ENCODE measurements at regions not wholly inside any gene's neighbourhood (a gene's known extent, or its start where the extent isn't known, plus 50 kb on each side); places are given as distances from the start of the nearest gene placed in this dataset.

- no peaks in the 10 kb centered on the region for H3K9me3 ChIP-seq (ENCODE audit: control insufficient read depth in 2 of 2, low read length in 2 of 2)
- H3K36me3 ChIP-seq (ENCODE audit: control insufficient read depth in 2 of 2, insufficient read depth in 2 of 2, low read length in 2 of 2): no peaks in the 10 kb centered on the region
- H3K9ac ChIP-seq (ENCODE audit: low read depth in 1 of 2, low read length in 2 of 2): no peak overlapping the region
- H3K4me3 ChIP-seq (ENCODE audit: low read length in 2 of 2): no peak overlapping the region
- H3K4me1 ChIP-seq (ENCODE audit: control insufficient read depth in 2 of 2, insufficient read depth in 2 of 2, low read length in 2 of 2): no peaks in the 10 kb centered on the region
- H3K27ac ChIP-seq (ENCODE audit: low read depth in 2 of 2, low read length in 2 of 2): no peak overlapping the region
- H3K27me3 ChIP-seq (ENCODE audit: control insufficient read depth in 2 of 2, insufficient read depth in 2 of 2, low read length in 2 of 2): no peaks in the 10 kb centered on the region
Observed at GRCh38 chr5:33282696-33283095, 158.1 kb upstream of the TARS1 start.

DNA sequence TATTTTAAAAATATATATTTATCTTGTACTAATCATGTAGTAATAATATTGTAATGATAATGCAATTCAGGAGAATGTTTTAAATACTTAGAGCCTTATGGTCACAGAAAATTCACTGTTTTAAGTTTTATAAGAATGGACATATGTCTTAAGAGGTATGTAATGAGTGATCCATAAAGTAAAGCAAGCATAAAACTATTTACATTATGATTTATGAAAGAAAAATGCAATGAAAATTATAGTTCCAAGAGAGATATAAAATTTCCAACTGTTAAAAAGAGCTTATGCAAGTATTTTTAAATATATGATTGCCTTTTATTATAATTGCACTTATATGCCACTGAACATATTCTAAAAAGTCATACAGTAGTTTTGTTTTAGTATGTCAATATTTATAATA lies 157.5 kb upstream of the TARS1 start:
- no peaks in the 10 kb centered on the region for H3K9me3 ChIP-seq (ENCODE audit: control insufficient read depth in 2 of 2, low read length in 2 of 2)
- H3K9ac ChIP-seq (ENCODE audit: low read depth in 1 of 2, low read length in 2 of 2): no peak overlapping the region
- H3K4me1 ChIP-seq (ENCODE audit: control insufficient read depth in 2 of 2, insufficient read depth in 2 of 2, low read length in 2 of 2): no peaks in the 10 kb centered on the region
- H3K36me3 ChIP-seq (ENCODE audit: control insufficient read depth in 2 of 2, insufficient read depth in 2 of 2, low read length in 2 of 2): no peaks in the 10 kb centered on the region
- no peak overlapping the region for H3K4me3 ChIP-seq (ENCODE audit: low read length in 2 of 2)
- no peak overlapping the region for H3K27ac ChIP-seq (ENCODE audit: low read depth in 2 of 2, low read length in 2 of 2)
- H3K27me3 ChIP-seq (ENCODE audit: control insufficient read depth in 2 of 2, insufficient read depth in 2 of 2, low read length in 2 of 2): no peaks in the 10 kb centered on the region

GRCh38 chr5:33284681-33285080 lies 156.1 kb upstream of the TARS1 start:
- no peaks in the 10 kb centered on the region for H3K27me3 ChIP-seq (ENCODE audit: control insufficient read depth in 2 of 2, insufficient read depth in 2 of 2, low read length in 2 of 2)
- no peak overlapping the region for H3K27ac ChIP-seq (ENCODE audit: low read depth in 2 of 2, low read length in 2 of 2)
- H3K9ac ChIP-seq (ENCODE audit: low read depth in 1 of 2, low read length in 2 of 2): no peak overlapping the region
- H3K9me3 ChIP-seq (ENCODE audit: control insufficient read depth in 2 of 2, low read length in 2 of 2): no peaks in the 10 kb centered on the region
- H3K36me3 ChIP-seq (ENCODE audit: control insufficient read depth in 2 of 2, insufficient read depth in 2 of 2, low read length in 2 of 2): no peaks in the 10 kb centered on the region
- H3K4me1 ChIP-seq (ENCODE audit: control insufficient read depth in 2 of 2, insufficient read depth in 2 of 2, low read length in 2 of 2): no peaks in the 10 kb centered on the region
- H3K4me3 ChIP-seq (ENCODE audit: low read length in 2 of 2): no peak overlapping the region

GRCh38 chr5:33287242-33287641 lies 153.5 kb upstream of the TARS1 start:
- Histone ChIP-seq H3K27me3 (ENCODE audit: control insufficient read depth in 2 of 2, insufficient read depth in 2 of 2, low read length in 2 of 2) (no peaks in the 10 kb centered on the region), H3K9me3 (ENCODE audit: control insufficient read depth in 2 of 2, low read length in 2 of 2) (no peaks in the 10 kb centered on the region), H3K9ac (ENCODE audit: low read depth in 1 of 2, low read length in 2 of 2) (no peak overlapping the region), H3K4me1 (ENCODE audit: control insufficient read depth in 2 of 2, insufficient read depth in 2 of 2, low read length in 2 of 2) (no peaks in the 10 kb centered on the region), H3K27ac (ENCODE audit: low read depth in 2 of 2, low read length in 2 of 2) (no peak overlapping the region), H3K36me3 (ENCODE audit: control insufficient read depth in 2 of 2, insufficient read depth in 2 of 2, low read length in 2 of 2) (no peaks in the 10 kb centered on the region), H3K4me3 (ENCODE audit: low read length in 2 of 2) (no peak overlapping the region)

GRCh38 chr5:33291216-33292000 lies 149.4 kb upstream of the TARS1 start:
- Histone ChIP-seq H3K4me3 (ENCODE audit: low read length in 2 of 2) (no peak overlapping the region), H3K27ac (ENCODE audit: low read depth in 2 of 2, low read length in 2 of 2) (no peak overlapping the region), H3K27me3 (ENCODE audit: control insufficient read depth in 2 of 2, insufficient read depth in 2 of 2, low read length in 2 of 2) (no peaks in the 10 kb centered on the region), H3K9me3 (ENCODE audit: control insufficient read depth in 2 of 2, low read length in 2 of 2) (no peaks in the 10 kb centered on the region), H3K36me3 (ENCODE audit: control insufficient read depth in 2 of 2, insufficient read depth in 2 of 2, low read length in 2 of 2) (no peaks in the 10 kb centered on the region), H3K9ac (ENCODE audit: low read depth in 1 of 2, low read length in 2 of 2) (no peak overlapping the region), H3K4me1 (ENCODE audit: control insufficient read depth in 2 of 2, insufficient read depth in 2 of 2, low read length in 2 of 2) (no peaks in the 10 kb centered on the region)

DNA sequence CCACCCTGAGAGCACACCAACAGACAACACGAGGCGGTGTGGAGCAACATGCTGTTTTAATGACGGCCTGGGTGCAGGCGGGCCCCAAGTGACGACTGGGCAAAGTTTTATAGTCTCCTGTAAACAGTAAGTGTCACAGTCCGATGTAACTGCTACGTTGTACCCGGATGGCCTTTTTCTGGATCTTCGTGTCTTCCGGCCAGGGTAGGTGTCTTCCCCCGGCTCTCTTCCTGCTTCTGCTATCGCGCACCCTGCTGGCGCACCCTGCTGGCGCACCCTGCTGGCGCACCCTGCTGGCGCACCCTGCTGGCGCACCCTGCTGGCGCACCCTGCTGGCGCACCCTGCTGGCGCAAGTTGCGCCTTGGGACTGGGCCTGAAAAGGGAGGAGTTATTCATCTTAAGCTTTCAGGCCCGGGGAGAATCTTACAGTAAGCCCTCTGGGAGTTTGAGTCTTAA lies 143.0 kb upstream of the TARS1 start:
- Histone ChIP-seq H3K27ac (ENCODE audit: low read depth in 2 of 2, low read length in 2 of 2) (no peak overlapping the region), H3K4me3 (ENCODE audit: low read length in 2 of 2) (no peak overlapping the region), H3K9ac (ENCODE audit: low read depth in 1 of 2, low read length in 2 of 2) (no peak overlapping the region)

DNA sequence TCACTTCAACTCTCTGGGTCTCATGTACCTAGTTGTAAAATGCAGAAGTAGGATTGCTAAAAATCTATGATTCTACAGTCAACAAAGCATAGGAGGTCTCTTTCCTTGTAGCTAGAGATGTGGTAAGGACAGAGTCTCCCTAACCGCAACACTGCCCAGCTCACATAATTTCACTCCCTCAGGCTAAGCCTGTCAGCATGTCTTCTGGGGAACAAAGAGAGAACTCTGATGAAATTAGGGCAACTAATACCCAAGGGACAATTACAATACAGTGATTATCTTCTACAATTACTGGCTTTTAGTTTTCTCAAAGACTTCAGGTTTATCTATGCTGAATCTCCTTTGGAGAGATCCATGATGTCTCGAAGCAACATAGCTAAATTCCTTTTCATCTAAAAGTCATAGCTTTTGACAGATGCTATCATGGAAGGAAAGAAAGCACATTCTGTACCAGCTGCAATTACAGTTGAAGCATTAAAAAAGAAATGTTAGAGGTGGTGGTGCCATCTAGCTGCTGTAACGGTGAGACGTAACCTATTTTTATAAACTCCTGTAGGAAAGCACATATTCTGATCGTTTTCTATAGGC lies 141.1 kb upstream of the TARS1 start:
- no peaks in the 10 kb centered on the region for H3K4me1 ChIP-seq (ENCODE audit: control insufficient read depth in 2 of 2, insufficient read depth in 2 of 2, low read length in 2 of 2)
- no peak overlapping the region for H3K4me3 ChIP-seq (ENCODE audit: low read length in 2 of 2)
- no peak overlapping the region for H3K9ac ChIP-seq (ENCODE audit: low read depth in 1 of 2, low read length in 2 of 2)
- H3K9me3 ChIP-seq (ENCODE audit: control insufficient read depth in 2 of 2, low read length in 2 of 2): no peaks in the 10 kb centered on the region
- H3K27me3 ChIP-seq (ENCODE audit: control insufficient read depth in 2 of 2, insufficient read depth in 2 of 2, low read length in 2 of 2): no peaks in the 10 kb centered on the region
- peak overlapping the region in 1 of 2 donors; percentile 16 for H3K27ac ChIP-seq (ENCODE audit: low read depth in 2 of 2, low read length in 2 of 2)
- H3K36me3 ChIP-seq (ENCODE audit: control insufficient read depth in 2 of 2, insufficient read depth in 2 of 2, low read length in 2 of 2): no peaks in the 10 kb centered on the region

More for the DNA sequence above, 143.0 kb upstream of the TARS1 start:
- Histone ChIP-seq H3K9me3 (ENCODE audit: control insufficient read depth in 2 of 2, low read length in 2 of 2) (no peaks in the 10 kb centered on the region), H3K4me1 (ENCODE audit: control insufficient read depth in 2 of 2, insufficient read depth in 2 of 2, low read length in 2 of 2) (no peaks in the 10 kb centered on the region), H3K27me3 (ENCODE audit: control insufficient read depth in 2 of 2, insufficient read depth in 2 of 2, low read length in 2 of 2) (no peaks in the 10 kb centered on the region), H3K36me3 (ENCODE audit: control insufficient read depth in 2 of 2, insufficient read depth in 2 of 2, low read length in 2 of 2) (no peaks in the 10 kb centered on the region)

DNA sequence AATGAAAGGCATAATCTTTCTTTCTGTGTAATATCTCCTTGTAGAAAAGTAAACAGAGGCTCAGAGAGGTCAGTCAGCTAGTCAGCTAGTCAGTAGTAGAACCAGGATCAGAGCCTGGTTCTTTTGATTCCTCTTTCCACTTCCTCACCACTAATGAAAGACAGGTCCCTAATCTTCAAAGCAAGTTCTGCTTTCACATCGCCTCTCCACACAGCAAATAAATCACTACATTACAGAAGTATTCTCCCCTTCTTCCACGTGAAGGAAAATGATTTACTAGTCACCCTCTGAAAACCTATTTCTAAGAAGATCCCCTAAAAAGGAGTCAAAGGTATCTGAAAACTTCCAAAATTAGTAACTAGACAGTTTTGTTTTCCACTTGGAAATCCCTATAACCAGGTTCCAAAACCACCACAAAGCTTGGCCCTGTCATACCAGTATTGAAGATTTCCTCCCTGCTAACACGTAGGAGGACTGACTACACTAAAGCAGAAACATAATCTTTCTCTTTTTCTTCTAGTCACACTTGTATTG lies 140.5 kb upstream of the TARS1 start:
- Histone ChIP-seq H3K27me3 (ENCODE audit: control insufficient read depth in 2 of 2, insufficient read depth in 2 of 2, low read length in 2 of 2) (no peaks in the 10 kb centered on the region), H3K9ac (ENCODE audit: low read depth in 1 of 2, low read length in 2 of 2) (no peak overlapping the region), H3K4me1 (ENCODE audit: control insufficient read depth in 2 of 2, insufficient read depth in 2 of 2, low read length in 2 of 2) (no peaks in the 10 kb centered on the region), H3K9me3 (ENCODE audit: control insufficient read depth in 2 of 2, low read length in 2 of 2) (no peaks in the 10 kb centered on the region), H3K27ac (ENCODE audit: low read depth in 2 of 2, low read length in 2 of 2) (peak overlapping the region in 1 of 2 donors; percentile 16), H3K36me3 (ENCODE audit: control insufficient read depth in 2 of 2, insufficient read depth in 2 of 2, low read length in 2 of 2) (no peaks in the 10 kb centered on the region), H3K4me3 (ENCODE audit: low read length in 2 of 2) (no peak overlapping the region)

DNA sequence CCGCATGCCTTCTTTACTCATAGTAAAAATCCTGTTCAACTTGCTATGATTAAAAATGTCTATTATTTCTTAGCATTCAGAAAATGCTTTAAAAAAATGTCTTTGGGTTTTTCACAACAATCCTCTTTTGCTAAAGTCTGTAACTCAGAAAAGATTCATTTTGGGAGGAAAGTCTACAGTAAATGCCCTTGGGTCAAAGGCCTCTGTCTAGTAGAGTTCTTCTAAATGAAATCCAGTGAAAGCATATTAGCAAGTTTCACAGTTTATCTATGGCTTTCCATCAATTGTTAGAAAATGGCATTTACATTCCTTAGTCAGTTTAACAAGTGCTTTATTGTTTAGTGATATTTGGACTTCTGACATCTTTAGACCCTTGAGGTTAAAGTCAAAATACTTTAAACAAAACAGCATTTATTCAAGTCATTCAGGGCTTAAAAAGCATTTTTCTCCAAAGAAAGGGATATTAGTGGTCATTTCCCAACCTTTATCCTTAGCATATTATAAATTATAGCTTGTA lies 137.1 kb upstream of the TARS1 start:
- Histone ChIP-seq H3K36me3 (ENCODE audit: control insufficient read depth in 2 of 2, insufficient read depth in 2 of 2, low read length in 2 of 2) (no peaks in the 10 kb centered on the region), H3K27me3 (ENCODE audit: control insufficient read depth in 2 of 2, insufficient read depth in 2 of 2, low read length in 2 of 2) (no peaks in the 10 kb centered on the region), H3K9me3 (ENCODE audit: control insufficient read depth in 2 of 2, low read length in 2 of 2) (no peaks in the 10 kb centered on the region), H3K4me1 (ENCODE audit: control insufficient read depth in 2 of 2, insufficient read depth in 2 of 2, low read length in 2 of 2) (no peaks in the 10 kb centered on the region), H3K4me3 (ENCODE audit: low read length in 2 of 2) (no peak overlapping the region), H3K27ac (ENCODE audit: low read depth in 2 of 2, low read length in 2 of 2) (no peak overlapping the region), H3K9ac (ENCODE audit: low read depth in 1 of 2, low read length in 2 of 2) (no peak overlapping the region)

- Histone ChIP-seq H3K4me1 (ENCODE audit: control insufficient read depth in 2 of 2, insufficient read depth in 2 of 2, low read length in 2 of 2) (no peaks in the 10 kb centered on the region), H3K9ac (ENCODE audit: low read depth in 1 of 2, low read length in 2 of 2) (no peak overlapping the region), H3K27me3 (ENCODE audit: control insufficient read depth in 2 of 2, insufficient read depth in 2 of 2, low read length in 2 of 2) (no peaks in the 10 kb centered on the region), H3K36me3 (ENCODE audit: control insufficient read depth in 2 of 2, insufficient read depth in 2 of 2, low read length in 2 of 2) (no peaks in the 10 kb centered on the region), H3K4me3 (ENCODE audit: low read length in 2 of 2) (no peak overlapping the region), H3K9me3 (ENCODE audit: control insufficient read depth in 2 of 2, low read length in 2 of 2) (no peaks in the 10 kb centered on the region), H3K27ac (ENCODE audit: low read depth in 2 of 2, low read length in 2 of 2) (no peak overlapping the region)
Observed at GRCh38 chr5:33304601-33305000, 136.2 kb upstream of the TARS1 start.

Data from mucosa of rectum (tissue), 2 donors.